Caco-2 (cell line): ENCODE measurements at regions not wholly inside any gene's neighbourhood (a gene's known extent, or its start where the extent isn't known, plus 50 kb on each side); places are given as distances from the start of the nearest gene placed in this dataset.

Source experiments
- BruUV-seq: library from RNA; stranded (reverse); fragments of 400-500 nt; replicated peaks from 2 replicates; lab custom pipeline; 2021; lab: Mats Ljungman, UMichigan
- CTCF ChIA-PET: fragments of 300-600 bp; sonication (Branson Sonifier 250); formaldehyde crosslinking; loops from one replicate; lab custom pipeline; 2022; ENCODE audit warnings: antibody characterized with exemption; lab: Charles Lee
- POLR2A ChIA-PET: fragments of 300-600 bp; sonication (Branson Sonifier 250); formaldehyde crosslinking; loops from one replicate; lab custom pipeline; 2022; ENCODE audit warnings: antibody characterized with exemption; lab: Charles Lee
- DNase-seq, 2 experiments: peaks; one replicate each; pipeline versions ENCODE4 v3.0.0 to v3.0.0-alpha.2; 2020 to 2022
- H3K27me3 ChIP-seq: replicated peaks from 2 replicates; pipeline ENCODE4 v1.6.0; 2011; ENCODE audit warnings: low read length; ENCODE audit not compliant: control insufficient read depth, insufficient read depth
- H3K36me3 ChIP-seq: 2 replicates; pipeline ENCODE4 v1.5.1; 2011; ENCODE audit warnings: low read length; ENCODE audit not compliant: control insufficient read depth, insufficient read depth
- H3K4me1 ChIP-seq: fragments of 250-450 bp; sonication (Bioruptor Pico); 2 replicates; pipeline ENCODE4 v1.5.1; 2020; ENCODE audit warnings: mild to moderate bottlenecking
- H3K4me3 ChIP-seq: 2 replicates; pipeline ENCODE4 v1.5.1; 2011; ENCODE audit warnings: low read depth, mild to moderate bottlenecking, control low read depth, low read length
- H3K9me3 ChIP-seq: fragments of 250-450 bp; sonication (Bioruptor Pico); 2 replicates; pipeline ENCODE4 v1.5.1; 2020; ENCODE audit warnings: mild to moderate bottlenecking, moderate library complexity
- H3K27ac Mint-ChIP-seq: one replicate; pipeline ENCODE4 v1.8.0; 2022; ENCODE audit warnings: mixed read lengths; ENCODE audit not compliant: unreplicated experiment
- H3K27me3 Mint-ChIP-seq: one replicate; pipeline ENCODE4 v1.8.0; 2022; ENCODE audit warnings: mixed read lengths; ENCODE audit not compliant: insufficient read depth, unreplicated experiment
- H3K36me3 Mint-ChIP-seq: one replicate; pipeline ENCODE4 v1.8.0; 2022; ENCODE audit warnings: mild to moderate bottlenecking, mixed read lengths; ENCODE audit not compliant: insufficient read depth, unreplicated experiment
- H3K4me1 Mint-ChIP-seq: one replicate; pipeline ENCODE4 v1.8.0; 2022; ENCODE audit warnings: low read depth, mixed read lengths; ENCODE audit not compliant: unreplicated experiment
- H3K4me3 Mint-ChIP-seq: one replicate; pipeline ENCODE4 v1.8.0; 2022; ENCODE audit warnings: mild to moderate bottlenecking, moderate library complexity, mixed read lengths; ENCODE audit not compliant: unreplicated experiment
- H3K9me3 Mint-ChIP-seq: one replicate; pipeline ENCODE4 v1.8.0; 2022; ENCODE audit warnings: mixed read lengths; ENCODE audit not compliant: unreplicated experiment
- intact Hi-C: fragments of 100-400 bp; cut with micrococcal nuclease; formaldehyde crosslinking; loops from one replicate; pipeline ENCODE4 v1.10.0; 2022; ENCODE audit not compliant: unreplicated experiment
- TF ChIP-seq, protein P1 (sequence below), 2 experiments: fragments of 200-600 bp in 1 of 2; IDR thresholded peaks; 1 replicate in 1 of 2; 2 replicates in 1 of 2; pipeline versions ENCODE4 v1.5.1 to v1.8.0; 2011 to 2022; ENCODE audit warnings: antibody characterized with exemption in 1 of 2, control low read depth in 1 of 2, inconsistent platforms in 1 of 2, low read depth in 1 of 2, low read length in 1 of 2, mild to moderate bottlenecking in 1 of 2, moderate library complexity in 1 of 2; ENCODE audit not compliant: insufficient read depth in 1 of 2, severe bottlenecking in 1 of 2, unreplicated experiment in 1 of 2

DNA sequence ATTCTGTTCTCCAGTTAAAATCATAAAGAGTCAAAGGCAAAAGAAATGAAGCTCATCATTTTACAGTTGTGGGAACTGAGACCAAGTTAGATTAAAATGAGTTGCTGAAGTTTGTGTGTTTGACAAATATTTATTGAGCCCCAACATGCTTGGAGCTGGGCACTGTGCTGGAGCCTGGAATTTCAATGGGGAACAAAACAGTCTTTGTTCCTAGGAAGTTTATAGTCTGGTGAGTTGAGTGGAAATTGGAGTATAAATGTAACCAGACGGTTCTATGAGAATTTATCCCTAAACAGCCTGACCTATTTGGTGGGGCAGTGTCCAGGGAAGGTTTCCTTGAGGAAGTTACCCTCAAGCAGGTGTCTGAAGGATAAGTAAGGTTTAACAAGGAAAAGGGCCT lies 294.4 kb downstream of the PRDM2 start:
- TF ChIP-seq, protein P1, sequence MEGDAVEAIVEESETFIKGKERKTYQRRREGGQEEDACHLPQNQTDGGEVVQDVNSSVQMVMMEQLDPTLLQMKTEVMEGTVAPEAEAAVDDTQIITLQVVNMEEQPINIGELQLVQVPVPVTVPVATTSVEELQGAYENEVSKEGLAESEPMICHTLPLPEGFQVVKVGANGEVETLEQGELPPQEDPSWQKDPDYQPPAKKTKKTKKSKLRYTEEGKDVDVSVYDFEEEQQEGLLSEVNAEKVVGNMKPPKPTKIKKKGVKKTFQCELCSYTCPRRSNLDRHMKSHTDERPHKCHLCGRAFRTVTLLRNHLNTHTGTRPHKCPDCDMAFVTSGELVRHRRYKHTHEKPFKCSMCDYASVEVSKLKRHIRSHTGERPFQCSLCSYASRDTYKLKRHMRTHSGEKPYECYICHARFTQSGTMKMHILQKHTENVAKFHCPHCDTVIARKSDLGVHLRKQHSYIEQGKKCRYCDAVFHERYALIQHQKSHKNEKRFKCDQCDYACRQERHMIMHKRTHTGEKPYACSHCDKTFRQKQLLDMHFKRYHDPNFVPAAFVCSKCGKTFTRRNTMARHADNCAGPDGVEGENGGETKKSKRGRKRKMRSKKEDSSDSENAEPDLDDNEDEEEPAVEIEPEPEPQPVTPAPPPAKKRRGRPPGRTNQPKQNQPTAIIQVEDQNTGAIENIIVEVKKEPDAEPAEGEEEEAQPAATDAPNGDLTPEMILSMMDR (IDR thresholded peaks at IDR 0.05; ENCODE audit: insufficient read depth in 1 of 2, low read depth in 1 of 2, low read length in 1 of 2, severe bottlenecking in 1 of 2, unreplicated experiment in 1 of 2): no peak
- Histone ChIP-seq H3K4me1 (no peaks in the 10 kb centered on the region), H3K4me3 (no peak overlapping the region), H3K27me3 (no peaks in the 10 kb centered on the region), H3K9me3 (no peaks in the 10 kb centered on the region), H3K36me3 (no peaks in the 10 kb centered on the region)
- no peaks in the 10 kb centered on the region for H3K36me3 Mint-ChIP-seq
- H3K27ac Mint-ChIP-seq: no peak overlapping the region
- DNase-seq: no peak
- ChIA-PET POLR2A (no interaction called here), CTCF (no interaction called here)
- H3K27me3 Mint-ChIP-seq: peaks cover 1% of the 10 kb centered on the region
- BruUV-seq: no TSS peak
- no peaks in the 10 kb centered on the region for H3K4me1 Mint-ChIP-seq
- intact Hi-C loops: no loop called here
- peaks cover 9% of the 10 kb centered on the region for H3K9me3 Mint-ChIP-seq
- H3K4me3 Mint-ChIP-seq: no peak overlapping the region

DNA sequence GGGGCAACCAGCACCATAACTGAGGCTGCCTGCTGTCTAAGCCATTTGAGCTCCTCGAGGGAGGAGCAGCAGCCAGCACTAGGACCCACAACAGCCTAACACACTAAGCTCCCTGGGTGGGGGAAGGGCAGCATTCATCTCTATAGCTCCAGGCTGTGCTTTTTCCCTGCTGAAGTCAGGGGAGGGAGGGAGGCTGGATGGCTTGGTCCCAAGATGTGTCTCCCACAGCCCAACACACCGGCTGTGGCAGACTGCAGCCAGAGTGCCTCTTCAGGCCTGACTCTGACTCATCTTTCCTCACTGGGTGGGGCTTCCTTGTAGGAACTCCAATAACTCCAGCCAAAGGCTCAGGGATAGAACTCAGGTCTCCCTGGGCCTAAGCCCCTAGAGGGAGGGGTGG lies 296.3 kb downstream of the PRDM2 start:
- TF ChIP-seq, protein P1 (IDR thresholded peaks at IDR 0.05; ENCODE audit: insufficient read depth in 1 of 2, low read depth in 1 of 2, low read length in 1 of 2, severe bottlenecking in 1 of 2, unreplicated experiment in 1 of 2): no peak
- no peak overlapping the region for H3K4me3 Mint-ChIP-seq
- no peaks in the 10 kb centered on the region for H3K27me3 Mint-ChIP-seq
- Histone ChIP-seq H3K27me3 (no peaks in the 10 kb centered on the region), H3K9me3 (no peaks in the 10 kb centered on the region), H3K4me1 (no peaks in the 10 kb centered on the region), H3K4me3 (no peak overlapping the region), H3K36me3 (no peaks in the 10 kb centered on the region)
- no peaks in the 10 kb centered on the region for H3K36me3 Mint-ChIP-seq
- BruUV-seq: no TSS peak
- DNase-seq: no peak
- H3K9me3 Mint-ChIP-seq: peaks cover 24% of the 10 kb centered on the region
- no peaks in the 10 kb centered on the region for H3K4me1 Mint-ChIP-seq
- ChIA-PET POLR2A (no interaction called here), CTCF (no interaction called here)
- intact Hi-C loops: no loop called here
- no peak overlapping the region for H3K27ac Mint-ChIP-seq

DNA sequence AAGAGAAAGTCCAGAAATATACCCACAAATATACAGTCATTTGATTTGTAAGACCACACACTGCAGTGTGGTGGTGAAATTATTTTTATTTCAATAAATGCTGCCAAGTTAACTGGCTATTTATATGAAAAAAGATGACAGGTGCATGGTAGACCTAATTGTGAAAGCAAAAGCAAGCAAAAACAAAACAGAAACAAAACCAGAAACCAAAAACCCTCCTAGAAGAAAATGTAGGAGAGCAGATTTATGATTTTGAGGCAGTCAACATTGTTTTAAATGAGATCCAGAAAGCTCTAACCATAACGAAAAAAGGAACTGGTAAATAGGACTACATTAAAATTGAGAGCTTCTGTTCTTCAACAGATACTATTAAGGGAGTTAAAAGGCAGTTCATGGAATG lies 303.6 kb downstream of the PRDM2 start:
- Mint-ChIP-seq H3K27ac (no peak overlapping the region), H3K36me3 (no peaks in the 10 kb centered on the region), H3K9me3 (peaks cover 18% of the 10 kb centered on the region), H3K4me1 (no peaks in the 10 kb centered on the region), H3K4me3 (no peak overlapping the region), H3K27me3 (no peaks in the 10 kb centered on the region)
- intact Hi-C loops: no loop called here
- CTCF ChIA-PET: no interaction called here
- H3K4me1 ChIP-seq: no peaks in the 10 kb centered on the region
- POLR2A ChIA-PET: no interaction called here
- H3K27me3 ChIP-seq: no peaks in the 10 kb centered on the region
- H3K9me3 ChIP-seq: no peaks in the 10 kb centered on the region
- H3K36me3 ChIP-seq: no peaks in the 10 kb centered on the region
- no peak for DNase-seq
- no TSS peak for BruUV-seq
- H3K4me3 ChIP-seq: no peak overlapping the region
- TF ChIP-seq, protein P1 (IDR thresholded peaks at IDR 0.05; ENCODE audit: insufficient read depth in 1 of 2, low read depth in 1 of 2, low read length in 1 of 2, severe bottlenecking in 1 of 2, unreplicated experiment in 1 of 2): no peak
